Liver (tissue), 8 donors: ENCODE measurements at regions not wholly inside any gene's neighbourhood (a gene's known extent, or its start where the extent isn't known, plus 50 kb on each side); places are given as distances from the start of the nearest gene placed in this dataset.

ENCODE experiments used
- DNase-seq: peaks from one replicate; pipeline ENCODE4 v3.0.0-alpha.2; 2017; ENCODE audit warnings: low spot score
- H3K27ac ChIP-seq, 2 donors: one replicate each; pipeline ENCODE4 v1.7.0; 2013; ENCODE audit warnings: inconsistent platforms in 2 of 2, low read length in 2 of 2, control low read depth in 1 of 2, low read depth in 1 of 2, mild to moderate bottlenecking in 1 of 2
- H3K27me3 ChIP-seq, 4 donors: one replicate each; pipeline versions ENCODE4 v1.6.1 to v1.7.0; 2013; ENCODE audit warnings: low read length in 3 of 4, inconsistent platforms in 1 of 4, mild to moderate bottlenecking in 1 of 4, moderate library complexity in 1 of 4; ENCODE audit not compliant: control insufficient read depth in 4 of 4, insufficient read depth in 4 of 4
- H3K36me3 ChIP-seq, 4 donors: one replicate each; pipeline versions ENCODE4 v1.6.1 to v1.7.0; 2013; ENCODE audit warnings: low read length in 3 of 4, mild to moderate bottlenecking in 3 of 4, low read depth in 1 of 4, moderate library complexity in 1 of 4; ENCODE audit not compliant: control insufficient read depth in 4 of 4, insufficient read depth in 3 of 4
- H3K4me1 ChIP-seq, 4 donors: one replicate each; pipeline versions ENCODE4 v1.6.1 to v1.7.0; 2013; ENCODE audit warnings: low read length in 3 of 4, mild to moderate bottlenecking in 3 of 4, moderate library complexity in 1 of 4; ENCODE audit not compliant: control insufficient read depth in 4 of 4, insufficient read depth in 4 of 4
- H3K4me3 ChIP-seq, 3 donors: one replicate each; pipeline versions ENCODE4 v1.6.1 to v1.7.0; 2013; ENCODE audit warnings: low read length in 3 of 3, control low read depth in 1 of 3, low read depth in 1 of 3, mild to moderate bottlenecking in 1 of 3
- H3K9ac ChIP-seq, 2 donors: one replicate each; pipeline ENCODE4 v1.7.0; 2013; ENCODE audit warnings: low read length in 2 of 2, mild to moderate bottlenecking in 2 of 2, moderate library complexity in 2 of 2, control low read depth in 1 of 2, low read depth in 1 of 2
- H3K9me3 ChIP-seq, 4 donors: one replicate each; pipeline versions ENCODE4 v1.6.1 to v1.7.0; 2013; ENCODE audit warnings: low read length in 3 of 4; ENCODE audit not compliant: control insufficient read depth in 4 of 4
- EGR1 ChIP-seq, 2 donors: IDR thresholded peaks; 2 replicates each; pipeline ENCODE4 v1.6.1; 2016 to 2018; ENCODE audit warnings: antibody characterized with exemption in 2 of 2, low read depth in 2 of 2
- FOXA2 ChIP-seq: IDR thresholded peaks from 2 replicates; pipeline ENCODE4 v1.6.1; 2016; ENCODE audit warnings: antibody characterized with exemption
- GABPA ChIP-seq, 2 donors: IDR thresholded peaks in 1 of 2; conservative IDR thresholded peaks in 1 of 2; 2 replicates each; pipeline ENCODE4 v1.6.1; 2016; ENCODE audit warnings: antibody characterized with exemption in 2 of 2, mild to moderate bottlenecking in 1 of 2, moderate library complexity in 1 of 2
- HNF4A ChIP-seq, 2 donors: conservative IDR thresholded peaks; 2 replicates each; pipeline ENCODE4 v1.6.1; 2016; ENCODE audit warnings: antibody characterized with exemption in 2 of 2, mild to moderate bottlenecking in 2 of 2
- HNF4G ChIP-seq: IDR thresholded peaks from 2 replicates; pipeline ENCODE4 v1.6.1; 2016; ENCODE audit warnings: antibody characterized with exemption
- JUND ChIP-seq, 2 donors: IDR thresholded peaks; 2 replicates each; pipeline ENCODE4 v1.6.1; 2016; ENCODE audit warnings: antibody characterized with exemption in 2 of 2
- NR2F2 ChIP-seq: IDR thresholded peaks from 2 replicates; pipeline ENCODE4 v1.6.1; 2016; ENCODE audit warnings: antibody characterized with exemption
- RAD21 ChIP-seq, 2 donors: IDR thresholded peaks; 2 replicates each; pipeline ENCODE4 v1.6.1; 2016; ENCODE audit warnings: antibody characterized with exemption in 2 of 2, mild to moderate bottlenecking in 2 of 2
- RXRA ChIP-seq, 2 donors: IDR thresholded peaks; 2 replicates each; pipeline ENCODE4 v1.6.1; 2017 to 2018; ENCODE audit warnings: antibody characterized with exemption in 2 of 2, mild to moderate bottlenecking in 1 of 2
- SP1 ChIP-seq: IDR thresholded peaks from 2 replicates; pipeline ENCODE4 v1.6.1; 2018; ENCODE audit warnings: antibody characterized with exemption, mild to moderate bottlenecking
- TAF1 ChIP-seq: conservative IDR thresholded peaks from 2 replicates; pipeline ENCODE4 v1.6.1; 2016; ENCODE audit warnings: antibody characterized with exemption, mild to moderate bottlenecking
- YY1 ChIP-seq: IDR thresholded peaks from 2 replicates; pipeline ENCODE4 v1.6.1; 2016; ENCODE audit warnings: antibody characterized with exemption, mild to moderate bottlenecking
- WGBS: extraction: QIAGEN DNeasy Blood & Tissue Kit; methylation state at CpG from one replicate; pipeline ENCODE4 v1.1.7; 2013; 5-methylcytosine and 5-hydroxymethylcytosine counted together
- TF ChIP-seq, protein P1 (sequence below): fragments of 150-350 bp; IDR thresholded peaks from 2 replicates; pipeline ENCODE4 v1.5.1; 2017; ENCODE audit warnings: improper control_type of control experiment, low read depth, low read length; ENCODE audit not compliant: missing input control
- TF ChIP-seq, protein P2 (sequence below): IDR thresholded peaks from 2 replicates; pipeline ENCODE4 v1.6.1; 2016; ENCODE audit warnings: antibody characterized with exemption
- TF ChIP-seq, protein P3 (sequence below): IDR thresholded peaks from 2 replicates; pipeline ENCODE4 v1.6.1; 2016; ENCODE audit warnings: antibody characterized with exemption
- TF ChIP-seq, protein P4 (sequence below): IDR thresholded peaks from 2 replicates; pipeline ENCODE4 v1.6.1; 2016; ENCODE audit warnings: antibody characterized with exemption
- donor health status: healthy.
- donor health status: healthy.
- donor health status: healthy.
- donor health status: healthy.
- donor health status: healthy.

DNA sequence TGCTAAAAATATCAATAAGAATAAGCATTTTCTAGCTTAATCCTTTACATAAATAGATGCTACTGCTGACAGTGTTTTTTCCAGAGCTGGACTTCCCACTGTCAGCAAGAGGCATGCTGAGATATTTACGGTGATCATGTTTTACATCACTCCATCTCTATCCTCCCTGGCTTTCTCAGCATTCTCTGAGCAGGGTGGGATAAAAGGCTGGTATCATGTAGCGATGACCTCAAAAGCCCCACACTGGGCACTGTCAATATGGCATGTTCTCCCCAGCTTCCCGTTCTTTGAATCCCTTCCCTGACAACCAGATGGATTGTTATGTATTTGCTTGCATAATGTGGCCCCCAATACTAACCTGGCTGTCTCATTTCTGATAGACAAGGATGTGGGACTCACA is 83.2 kb upstream of the EPHA4 start:
- Histone ChIP-seq H3K4me1 (no peaks in the 10 kb centered on the region), H3K27ac (no peak overlapping the region), H3K36me3 (no peaks in the 10 kb centered on the region), H3K9me3 (peaks cover 0 to 4% (median 0%) of the 10 kb centered on the region in 4 donors), H3K27me3 (no peaks in the 10 kb centered on the region), H3K9ac (no peak overlapping the region), H3K4me3 (no peak overlapping the region)
- WGBS = 64% methylated on average over 3 of the region's 3 CpGs
- TF ChIP-seq, protein P1, sequence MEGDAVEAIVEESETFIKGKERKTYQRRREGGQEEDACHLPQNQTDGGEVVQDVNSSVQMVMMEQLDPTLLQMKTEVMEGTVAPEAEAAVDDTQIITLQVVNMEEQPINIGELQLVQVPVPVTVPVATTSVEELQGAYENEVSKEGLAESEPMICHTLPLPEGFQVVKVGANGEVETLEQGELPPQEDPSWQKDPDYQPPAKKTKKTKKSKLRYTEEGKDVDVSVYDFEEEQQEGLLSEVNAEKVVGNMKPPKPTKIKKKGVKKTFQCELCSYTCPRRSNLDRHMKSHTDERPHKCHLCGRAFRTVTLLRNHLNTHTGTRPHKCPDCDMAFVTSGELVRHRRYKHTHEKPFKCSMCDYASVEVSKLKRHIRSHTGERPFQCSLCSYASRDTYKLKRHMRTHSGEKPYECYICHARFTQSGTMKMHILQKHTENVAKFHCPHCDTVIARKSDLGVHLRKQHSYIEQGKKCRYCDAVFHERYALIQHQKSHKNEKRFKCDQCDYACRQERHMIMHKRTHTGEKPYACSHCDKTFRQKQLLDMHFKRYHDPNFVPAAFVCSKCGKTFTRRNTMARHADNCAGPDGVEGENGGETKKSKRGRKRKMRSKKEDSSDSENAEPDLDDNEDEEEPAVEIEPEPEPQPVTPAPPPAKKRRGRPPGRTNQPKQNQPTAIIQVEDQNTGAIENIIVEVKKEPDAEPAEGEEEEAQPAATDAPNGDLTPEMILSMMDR = no peak
- TF ChIP-seq HNF4A (conservative IDR thresholded peaks at IDR 0.05) (no peak), TAF1 (no peak), JUND (IDR thresholded peaks at IDR 0.05) (no peak), EGR1 (IDR thresholded peaks at IDR 0.05; ENCODE audit: low read depth in 2 of 2) (no peak), YY1 (no peak), GABPA (IDR thresholded peaks at IDR 0.05 in 1 of 2, conservative IDR thresholded peaks at IDR 0.05 in 1 of 2) (no peak), RAD21 (IDR thresholded peaks at IDR 0.05) (no peak), RXRA (IDR thresholded peaks at IDR 0.05) (no peak), HNF4G (no peak), FOXA2 (no peak), NR2F2 (no peak)
- TF ChIP-seq, protein P2, sequence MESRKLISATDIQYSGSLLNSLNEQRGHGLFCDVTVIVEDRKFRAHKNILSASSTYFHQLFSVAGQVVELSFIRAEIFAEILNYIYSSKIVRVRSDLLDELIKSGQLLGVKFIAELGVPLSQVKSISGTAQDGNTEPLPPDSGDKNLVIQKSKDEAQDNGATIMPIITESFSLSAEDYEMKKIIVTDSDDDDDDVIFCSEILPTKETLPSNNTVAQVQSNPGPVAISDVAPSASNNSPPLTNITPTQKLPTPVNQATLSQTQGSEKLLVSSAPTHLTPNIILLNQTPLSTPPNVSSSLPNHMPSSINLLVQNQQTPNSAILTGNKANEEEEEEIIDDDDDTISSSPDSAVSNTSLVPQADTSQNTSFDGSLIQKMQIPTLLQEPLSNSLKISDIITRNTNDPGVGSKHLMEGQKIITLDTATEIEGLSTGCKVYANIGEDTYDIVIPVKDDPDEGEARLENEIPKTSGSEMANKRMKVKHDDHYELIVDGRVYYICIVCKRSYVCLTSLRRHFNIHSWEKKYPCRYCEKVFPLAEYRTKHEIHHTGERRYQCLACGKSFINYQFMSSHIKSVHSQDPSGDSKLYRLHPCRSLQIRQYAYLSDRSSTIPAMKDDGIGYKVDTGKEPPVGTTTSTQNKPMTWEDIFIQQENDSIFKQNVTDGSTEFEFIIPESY = no peak
- TF ChIP-seq, protein P3, sequence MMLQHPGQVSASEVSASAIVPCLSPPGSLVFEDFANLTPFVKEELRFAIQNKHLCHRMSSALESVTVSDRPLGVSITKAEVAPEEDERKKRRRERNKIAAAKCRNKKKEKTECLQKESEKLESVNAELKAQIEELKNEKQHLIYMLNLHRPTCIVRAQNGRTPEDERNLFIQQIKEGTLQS = no peak
- TF ChIP-seq, protein P4, sequence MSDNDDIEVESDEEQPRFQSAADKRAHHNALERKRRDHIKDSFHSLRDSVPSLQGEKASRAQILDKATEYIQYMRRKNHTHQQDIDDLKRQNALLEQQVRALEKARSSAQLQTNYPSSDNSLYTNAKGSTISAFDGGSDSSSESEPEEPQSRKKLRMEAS = no peak
- DNase-seq = no peak

DNA sequence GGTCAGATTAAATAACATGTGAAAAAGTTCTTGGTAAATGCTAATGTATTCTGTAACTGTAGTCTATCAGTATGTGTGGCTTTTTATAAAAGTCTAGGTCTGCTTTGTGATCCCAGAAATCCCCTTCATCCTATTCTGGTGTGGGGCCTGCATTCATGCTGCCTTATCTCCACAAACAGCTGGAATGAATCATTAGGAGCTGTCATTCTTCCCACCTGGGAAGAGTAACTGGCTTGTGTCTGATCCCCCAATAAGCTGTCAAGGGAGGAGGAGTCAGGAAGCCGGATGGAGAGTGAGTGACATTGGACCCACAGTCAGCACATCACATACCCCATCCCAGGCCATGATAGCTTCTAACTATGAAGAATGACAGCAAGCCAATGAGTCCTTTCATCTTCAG is 81.1 kb upstream of the EPHA4 start:
- DNase-seq = no peak
- Histone ChIP-seq H3K27me3 (no peaks in the 10 kb centered on the region), H3K9me3 (peaks cover 0 to 4% (median 0%) of the 10 kb centered on the region in 4 donors), H3K4me1 (no peaks in the 10 kb centered on the region), H3K36me3 (no peaks in the 10 kb centered on the region), H3K27ac (no peak overlapping the region), H3K9ac (no peak overlapping the region), H3K4me3 (no peak overlapping the region)
- WGBS = 51% methylated on average over 1 of the region's 1 CpG
- no peak for TF ChIP-seq RAD21 (IDR thresholded peaks at IDR 0.05)
- no peak for TF ChIP-seq HNF4A (conservative IDR thresholded peaks at IDR 0.05)
- TF ChIP-seq GABPA (IDR thresholded peaks at IDR 0.05 in 1 of 2, conservative IDR thresholded peaks at IDR 0.05 in 1 of 2) = no peak
- TF ChIP-seq SP1 = no peak
- TF ChIP-seq TAF1 = no peak
- TF ChIP-seq NR2F2 = no peak
